ENCODE measurements at regions not wholly inside any gene's neighbourhood (a gene's known extent, or its start where the extent isn't known, plus 50 kb on each side); places are given as distances from the start of the nearest gene placed in this dataset.
"Not testable (repeated sequence)": the region's sequence is repeated elsewhere in the genome, so short reads cannot be mapped to it uniquely, and the experiment has no call there.

- not testable (repeated sequence) for H3K27ac ChIP-seq (ENCODE audit: low read depth, low read length); H3K23ac ChIP-seq (ENCODE audit: low read length); H4K91ac ChIP-seq (ENCODE audit: low read depth, low read length); H4K8ac ChIP-seq (ENCODE audit: low read depth, low read length); H3K4ac ChIP-seq (ENCODE audit: low read depth, low read length); H3K4me3 ChIP-seq (ENCODE audit: low read depth, low read length); DNase-seq; H3K27me3 ChIP-seq (ENCODE audit: insufficient read depth, low read length); H4K12ac ChIP-seq (ENCODE audit: low read depth, low read length); H2BK5ac ChIP-seq (ENCODE audit: low read depth, low read length, poor library complexity); H3K4me1 ChIP-seq (ENCODE audit: control insufficient read depth in 1 of 2, insufficient read depth in 2 of 2, low read length in 2 of 2); H3K4me2 ChIP-seq (ENCODE audit: low read length); H3K9me3 ChIP-seq (ENCODE audit: insufficient read depth, low read depth, low read length); H2BK120ac ChIP-seq (ENCODE audit: insufficient read depth, low read length, poor library complexity); H3K79me1 ChIP-seq (ENCODE audit: low read length); H2AK5ac ChIP-seq (ENCODE audit: low read length); H3K9ac ChIP-seq (ENCODE audit: low read length); H3K14ac ChIP-seq (ENCODE audit: low read length); H3K18ac ChIP-seq (ENCODE audit: low read length); H3K79me2 ChIP-seq (ENCODE audit: control insufficient read depth, insufficient read depth, low read length, poor library complexity); H2AFZ ChIP-seq (ENCODE audit: insufficient read depth, low read length, poor library complexity); H3K36me3 ChIP-seq (ENCODE audit: control insufficient read depth in 1 of 2, insufficient read depth in 2 of 2, low read length in 2 of 2); H2BK12ac ChIP-seq (ENCODE audit: low read length)
- WGBS (ENCODE audit: extremely low coverage, insufficient coverage, insufficient read length), result no CpG with 5 or more reads among the region's 10 CpGs
These were observed 4437.7 kb upstream of the TPTE start for GRCh38 chr21:6083574-6084120.

GRCh38 chr21:6086038-6086437 is 4435.3 kb upstream of the TPTE start:
- H3K18ac ChIP-seq (ENCODE audit: low read length); H3K27ac ChIP-seq (ENCODE audit: low read depth, low read length); H2AFZ ChIP-seq (ENCODE audit: insufficient read depth, low read length, poor library complexity); H4K8ac ChIP-seq (ENCODE audit: low read depth, low read length); H3K79me1 ChIP-seq (ENCODE audit: low read length); H2BK120ac ChIP-seq (ENCODE audit: insufficient read depth, low read length, poor library complexity); H4K91ac ChIP-seq (ENCODE audit: low read depth, low read length); H2BK12ac ChIP-seq (ENCODE audit: low read length); H3K14ac ChIP-seq (ENCODE audit: low read length); H3K9me3 ChIP-seq (ENCODE audit: insufficient read depth, low read depth, low read length); H3K27me3 ChIP-seq (ENCODE audit: insufficient read depth, low read length); H3K4ac ChIP-seq (ENCODE audit: low read depth, low read length); H3K4me2 ChIP-seq (ENCODE audit: low read length); H2BK5ac ChIP-seq (ENCODE audit: low read depth, low read length, poor library complexity); H3K9ac ChIP-seq (ENCODE audit: low read length); H3K36me3 ChIP-seq (ENCODE audit: control insufficient read depth in 1 of 2, insufficient read depth in 2 of 2, low read length in 2 of 2); DNase-seq; H4K12ac ChIP-seq (ENCODE audit: low read depth, low read length); H3K4me3 ChIP-seq (ENCODE audit: low read depth, low read length); H2AK5ac ChIP-seq (ENCODE audit: low read length); H3K23ac ChIP-seq (ENCODE audit: low read length); H3K4me1 ChIP-seq (ENCODE audit: control insufficient read depth in 1 of 2, insufficient read depth in 2 of 2, low read length in 2 of 2); H3K79me2 ChIP-seq (ENCODE audit: control insufficient read depth, insufficient read depth, low read length, poor library complexity): not testable (repeated sequence)
- no CpG with 5 or more reads among the region's 20 CpGs for WGBS (ENCODE audit: extremely low coverage, insufficient coverage, insufficient read length)

- not testable (repeated sequence) for H3K14ac ChIP-seq (ENCODE audit: low read length); H3K23ac ChIP-seq (ENCODE audit: low read length); DNase-seq; H2BK12ac ChIP-seq (ENCODE audit: low read length); H2AFZ ChIP-seq (ENCODE audit: insufficient read depth, low read length, poor library complexity); H4K91ac ChIP-seq (ENCODE audit: low read depth, low read length); H3K27ac ChIP-seq (ENCODE audit: low read depth, low read length); H2BK120ac ChIP-seq (ENCODE audit: insufficient read depth, low read length, poor library complexity); H3K4ac ChIP-seq (ENCODE audit: low read depth, low read length); H3K4me3 ChIP-seq (ENCODE audit: low read depth, low read length); H3K27me3 ChIP-seq (ENCODE audit: insufficient read depth, low read length); H2BK5ac ChIP-seq (ENCODE audit: low read depth, low read length, poor library complexity); H3K4me1 ChIP-seq (ENCODE audit: control insufficient read depth in 1 of 2, insufficient read depth in 2 of 2, low read length in 2 of 2); H3K79me2 ChIP-seq (ENCODE audit: control insufficient read depth, insufficient read depth, low read length, poor library complexity); H2AK5ac ChIP-seq (ENCODE audit: low read length); H4K8ac ChIP-seq (ENCODE audit: low read depth, low read length); H3K4me2 ChIP-seq (ENCODE audit: low read length); H3K36me3 ChIP-seq (ENCODE audit: control insufficient read depth in 1 of 2, insufficient read depth in 2 of 2, low read length in 2 of 2); H3K18ac ChIP-seq (ENCODE audit: low read length); H3K79me1 ChIP-seq (ENCODE audit: low read length); H3K9me3 ChIP-seq (ENCODE audit: insufficient read depth, low read depth, low read length); H3K9ac ChIP-seq (ENCODE audit: low read length); H4K12ac ChIP-seq (ENCODE audit: low read depth, low read length)
- no CpG with 5 or more reads among the region's 24 CpGs for WGBS (ENCODE audit: extremely low coverage, insufficient coverage, insufficient read length)
These were observed 4433.7 kb upstream of the TPTE start for GRCh38 chr21:6087579-6088178.

DNA sequence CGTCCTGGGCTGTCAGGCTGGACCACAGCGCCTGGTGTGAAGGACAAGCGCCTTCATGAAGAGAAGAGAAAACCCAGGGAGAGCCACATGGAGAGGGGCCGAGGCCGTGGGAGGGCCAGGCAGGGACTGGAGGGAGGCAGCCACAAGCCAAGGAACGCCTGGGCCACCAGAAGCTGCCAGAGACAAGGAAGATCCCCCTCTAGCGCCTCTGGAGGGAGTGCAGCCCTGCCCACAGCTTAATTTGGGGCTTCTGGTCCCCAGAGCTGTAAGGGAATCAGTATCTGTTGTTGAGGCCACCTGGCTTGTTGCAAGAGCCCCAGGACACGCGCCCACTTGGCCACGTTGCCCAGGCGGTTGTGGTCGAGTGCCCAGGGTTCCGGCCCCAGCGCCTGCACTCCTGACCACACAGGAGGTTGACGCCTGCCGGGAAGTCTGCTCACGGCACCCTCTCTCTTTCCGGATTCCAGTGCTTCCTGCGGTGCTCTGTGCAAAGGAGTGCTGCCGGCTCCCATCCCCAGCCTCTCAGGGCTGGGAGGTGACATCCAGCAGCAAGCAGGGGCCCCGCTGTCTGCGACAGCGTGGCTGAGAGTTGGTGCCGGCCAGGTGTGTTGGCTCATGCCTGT is 4431.0 kb upstream of the TPTE start:
- not testable (repeated sequence) for H3K4me2 ChIP-seq (ENCODE audit: low read length); H4K12ac ChIP-seq (ENCODE audit: low read depth, low read length); H2BK12ac ChIP-seq (ENCODE audit: low read length); H3K9me3 ChIP-seq (ENCODE audit: insufficient read depth, low read depth, low read length); H4K8ac ChIP-seq (ENCODE audit: low read depth, low read length); H2BK5ac ChIP-seq (ENCODE audit: low read depth, low read length, poor library complexity); H3K79me2 ChIP-seq (ENCODE audit: control insufficient read depth, insufficient read depth, low read length, poor library complexity); H2AFZ ChIP-seq (ENCODE audit: insufficient read depth, low read length, poor library complexity); H2BK120ac ChIP-seq (ENCODE audit: insufficient read depth, low read length, poor library complexity); DNase-seq; H3K14ac ChIP-seq (ENCODE audit: low read length); H3K27me3 ChIP-seq (ENCODE audit: insufficient read depth, low read length); H3K9ac ChIP-seq (ENCODE audit: low read length); H3K23ac ChIP-seq (ENCODE audit: low read length); H3K4ac ChIP-seq (ENCODE audit: low read depth, low read length); H3K18ac ChIP-seq (ENCODE audit: low read length); H3K4me1 ChIP-seq (ENCODE audit: control insufficient read depth in 1 of 2, insufficient read depth in 2 of 2, low read length in 2 of 2); H3K27ac ChIP-seq (ENCODE audit: low read depth, low read length); H4K91ac ChIP-seq (ENCODE audit: low read depth, low read length); H3K79me1 ChIP-seq (ENCODE audit: low read length); H3K36me3 ChIP-seq (ENCODE audit: control insufficient read depth in 1 of 2, insufficient read depth in 2 of 2, low read length in 2 of 2); H3K4me3 ChIP-seq (ENCODE audit: low read depth, low read length); H2AK5ac ChIP-seq (ENCODE audit: low read length)
- no CpG with 5 or more reads among the region's 24 CpGs for WGBS (ENCODE audit: extremely low coverage, insufficient coverage, insufficient read length)

All from trophoblast cell (in vitro differentiated cells and primary cell).